IMR-90 (cell line): ENCODE measurements at regions not wholly inside any gene's neighbourhood (a gene's known extent, or its start where the extent isn't known, plus 50 kb on each side); places are given as distances from the start of the nearest gene placed in this dataset.

ENCODE experiments used
- ATAC-seq: fragments of 200-7000 bp; cut with Tn5 transposase; 2 replicates; pipeline ENCODE4 v1.9.1; 2020; ENCODE audit warnings: low read depth, mild to moderate bottlenecking, moderate library complexity
- BruUV-seq: library from RNA; stranded (reverse); fragments of 400-500 nt; replicated peaks from 2 replicates; lab custom pipeline; 2021; lab: Mats Ljungman, UMichigan
- CTCF ChIA-PET: fragments of 300-600 bp; formaldehyde crosslinking; extraction: SDS; loops from one replicate; lab custom pipeline; 2021; ENCODE audit warnings: antibody characterized with exemption; lab: Yijun Ruan, JAX
- POLR2A ChIA-PET: fragments of 300-600 bp; sonication (Branson Sonifier 250); formaldehyde crosslinking; loops from one replicate; lab custom pipeline; 2022; ENCODE audit warnings: antibody characterized with exemption; ENCODE audit not compliant: unreplicated experiment; lab: Charles Lee
- DNase-seq: peaks from one replicate; pipeline ENCODE4 v3.0.0; 2013
- H2AFZ ChIP-seq: replicated peaks from 2 replicates; pipeline ENCODE3; 2013; ENCODE audit warnings: low read length, mild to moderate bottlenecking; ENCODE audit not compliant: poor library complexity
- H2AK5ac ChIP-seq: 2 replicates; pipeline ENCODE4 v1.6.1; 2013; ENCODE audit warnings: low read depth, low read length, inconsistent platforms
- H2AK9ac ChIP-seq: replicated peaks from 2 replicates; pipeline ENCODE3; 2013; ENCODE audit warnings: mild to moderate bottlenecking, low read depth, low read length, moderate library complexity; ENCODE audit not compliant: poor library complexity
- H2BK120ac ChIP-seq: 2 replicates; pipeline ENCODE4 v1.6.1; 2013; ENCODE audit warnings: low read depth, low read length, inconsistent platforms
- H2BK15ac ChIP-seq: 3 replicates; pipeline ENCODE4 v1.6.1; 2013; ENCODE audit warnings: low read depth, low read length, inconsistent platforms
- H2BK20ac ChIP-seq: 2 replicates; pipeline ENCODE4 v1.6.1; 2013; ENCODE audit warnings: low read depth, mild to moderate bottlenecking, inconsistent platforms, low read length, moderate library complexity
- H2BK5ac ChIP-seq: 2 replicates; pipeline ENCODE4 v1.6.1; 2013; ENCODE audit warnings: mild to moderate bottlenecking, low read depth, low read length, inconsistent platforms; ENCODE audit not compliant: poor library complexity, severe bottlenecking
- H3K14ac ChIP-seq: replicated peaks from 2 replicates; pipeline ENCODE4 v1.6.1; 2013; ENCODE audit warnings: low read depth, low read length, inconsistent platforms
- H3K18ac ChIP-seq: 2 replicates; pipeline ENCODE4 v1.6.1; 2013; ENCODE audit warnings: low read depth, low read length, control low read depth
- H3K23ac ChIP-seq: 2 replicates; pipeline ENCODE4 v1.6.1; 2013; ENCODE audit warnings: low read depth, low read length, inconsistent platforms
- H3K27ac ChIP-seq: 2 replicates; pipeline ENCODE4 v1.5.1; 2013; ENCODE audit warnings: mild to moderate bottlenecking, control low read depth, low read length; ENCODE audit not compliant: insufficient read depth
- H3K27me3 ChIP-seq: 2 replicates; pipeline ENCODE4 v1.6.1; 2013; ENCODE audit warnings: low read length; ENCODE audit not compliant: control insufficient read depth, insufficient read depth
- H3K36me3 ChIP-seq: 2 replicates; pipeline ENCODE4 v1.6.1; 2013; ENCODE audit warnings: low read length, mixed read lengths; ENCODE audit not compliant: control insufficient read depth, insufficient read depth
- H3K4ac ChIP-seq: 2 replicates; pipeline ENCODE4 v1.6.1; 2013; ENCODE audit warnings: low read depth, low read length, inconsistent platforms
- H3K4me1 ChIP-seq: 2 replicates; pipeline ENCODE4 v1.6.1; 2013; ENCODE audit warnings: low read length, mixed read lengths; ENCODE audit not compliant: control insufficient read depth, insufficient read depth
- H3K4me2 ChIP-seq: 2 replicates; pipeline ENCODE4 v1.6.1; 2013; ENCODE audit warnings: low read depth, mild to moderate bottlenecking, control low read depth, low read length, moderate library complexity
- H3K4me3 ChIP-seq: 2 replicates; pipeline ENCODE4 v1.5.1; 2013; ENCODE audit warnings: low read depth, mild to moderate bottlenecking, control low read depth, low read length, moderate library complexity; ENCODE audit not compliant: insufficient read depth
- H3K56ac ChIP-seq: 2 replicates; pipeline ENCODE4 v1.6.1; 2013; ENCODE audit warnings: low read length, inconsistent platforms; ENCODE audit not compliant: insufficient read depth; ENCODE audit errors: extremely low read depth
- H3K79me1 ChIP-seq, 2 experiments: 2 replicates each; pipeline ENCODE4 v1.6.1; 2013; ENCODE audit warnings: low read length in 2 of 2, inconsistent platforms in 1 of 2, low read depth in 1 of 2
- H3K9ac ChIP-seq: 2 replicates; pipeline ENCODE4 v1.6.1; 2013; ENCODE audit warnings: low read depth, low read length, control low read depth
- H3K9me1 ChIP-seq: 2 replicates; pipeline ENCODE4 v1.6.1; 2013; ENCODE audit warnings: low read length, inconsistent platforms; ENCODE audit not compliant: insufficient read depth
- H3K9me3 ChIP-seq: 2 replicates; pipeline ENCODE4 v1.6.1; 2013; ENCODE audit warnings: low read length; ENCODE audit not compliant: control insufficient read depth, insufficient read depth
- H4K20me1 ChIP-seq: 2 replicates; pipeline ENCODE4 v1.6.1; 2013; ENCODE audit warnings: low read length, inconsistent platforms; ENCODE audit not compliant: insufficient read depth
- H4K5ac ChIP-seq: 2 replicates; pipeline ENCODE4 v1.6.1; 2013; ENCODE audit warnings: mild to moderate bottlenecking, low read depth, low read length, control low read depth
- H4K8ac ChIP-seq, 2 experiments: 2 replicates each; pipeline ENCODE4 v1.6.1; 2013; ENCODE audit warnings: low read depth in 2 of 2, low read length in 2 of 2, control low read depth in 1 of 2, inconsistent platforms in 1 of 2
- H4K91ac ChIP-seq: 2 replicates; pipeline ENCODE4 v1.6.1; 2013; ENCODE audit warnings: low read depth, low read length, inconsistent platforms; ENCODE audit not compliant: insufficient read depth
- FOS ChIP-seq: fragments of 150-350 bp; IDR thresholded peaks from 2 replicates; pipeline ENCODE4 v1.6.1; 2016; ENCODE audit warnings: low read depth, low read length
- MAFK ChIP-seq: IDR thresholded peaks from 2 replicates; pipeline ENCODE4 v1.6.1; 2012; ENCODE audit warnings: low read depth, low read length, improper control_type of control experiment
- WGBS, 2 experiments: methylation state at CpG; one replicate each; pipeline versions ENCODE4 v1.1.5 to v1.1.7; 2013; ENCODE audit warnings: missing lambda C conversion rate in 2 of 2; ENCODE audit not compliant: insufficient read length in 1 of 2; ENCODE audit errors: extremely low coverage in 2 of 2; 5-methylcytosine and 5-hydroxymethylcytosine counted together
- dilution Hi-C: fragments of 300-500 bp; cut with HindIII; formaldehyde crosslinking; loops from one replicate; pipeline ENCODE4 v1.14.3; 2018; ENCODE audit warnings: low sequenced_read_pairs; ENCODE audit not compliant: unreplicated experiment
- in situ Hi-C: fragments of 300-500 bp; cut with MboI; formaldehyde crosslinking; loops from 3 replicates; pipeline ENCODE4 v1.14.3; 2019; ENCODE audit warnings: low sequenced_read_pairs, inconsistent platforms, mixed read lengths
- intact Hi-C: fragments of 100-400 bp; cut with micrococcal nuclease; formaldehyde crosslinking; loops from 2 replicates; pipeline ENCODE4 v1.10.0; 2022

GRCh38 chr17:79183043-79183292 is 108.3 kb downstream of the ENGASE start:
- Histone ChIP-seq H3K18ac (no peak overlapping the region), H3K56ac (no peak overlapping the region), H3K27ac (no peak overlapping the region), H3K14ac (no peak overlapping the region), H2AFZ (no peak overlapping the region), H3K36me3 (no peaks in the 10 kb centered on the region), H2BK5ac (no peak overlapping the region), H4K5ac (no peak overlapping the region), H3K27me3 (peaks cover 40% of the 10 kb centered on the region), H3K4me1 (no peaks in the 10 kb centered on the region), H2AK5ac (no peak overlapping the region), H3K4me3 (no peak overlapping the region), H3K4me2 (no peak overlapping the region), H3K4ac (no peak overlapping the region), H2BK20ac (no peak overlapping the region), H3K79me1 (no peaks in the 10 kb centered on the region), H3K23ac (no peak overlapping the region), H4K20me1 (no peaks in the 10 kb centered on the region), H4K8ac (no peak overlapping the region), H2AK9ac (no peak overlapping the region), H3K9ac (no peak overlapping the region), H2BK120ac (no peak overlapping the region), H3K9me3 (no peaks in the 10 kb centered on the region), H2BK15ac (no peak overlapping the region), H3K9me1 (no peaks in the 10 kb centered on the region), H4K91ac (no peak overlapping the region)
- ChIA-PET POLR2A (no interaction called here), CTCF (no interaction called here)
- in situ Hi-C loops (no loop called here), dilution Hi-C loops (no loop called here), intact Hi-C loops (no loop called here)
- 0% methylated on average over 2 of the region's 43 CpGs; no CpG with 5 or more reads in 1 of the 2 experiments for WGBS, 2 experiments
- ATAC-seq (no peak), DNase-seq (no peak)
- TF ChIP-seq FOS (no peak), MAFK (no peak)
- no TSS peak for BruUV-seq
